Mesendoderm (in vitro differentiated cells): ENCODE measurements at regions not wholly inside any gene's neighbourhood (a gene's known extent, or its start where the extent isn't known, plus 50 kb on each side); places are given as distances from the start of the nearest gene placed in this dataset.
"Not testable (repeated sequence)": the region's sequence is repeated elsewhere in the genome, so short reads cannot be mapped to it uniquely, and the experiment has no call there.

Experiments used
- DNase-seq: peaks from one replicate; pipeline ENCODE4 v3.0.0; 2013
- H2AK5ac ChIP-seq: 2 replicates; pipeline ENCODE4 v1.6.1; 2013; ENCODE audit warnings: low read length, inconsistent platforms
- H2BK120ac ChIP-seq: 2 replicates; pipeline ENCODE4 v1.6.1; 2013; ENCODE audit warnings: low read depth, mild to moderate bottlenecking, low read length, moderate library complexity, mixed read lengths
- H2BK15ac ChIP-seq: replicated peaks from 2 replicates; pipeline ENCODE4 v1.6.1; 2013; ENCODE audit warnings: low read depth, mild to moderate bottlenecking, moderate library complexity
- H2BK5ac ChIP-seq: 2 replicates; pipeline ENCODE4 v1.6.1; 2013; ENCODE audit warnings: low read length, inconsistent platforms
- H3K18ac ChIP-seq: 2 replicates; pipeline ENCODE4 v1.6.1; 2013; ENCODE audit warnings: mild to moderate bottlenecking, low read length, mixed read lengths
- H3K23ac ChIP-seq: one replicate; pipeline ENCODE4 v1.6.1; 2013; ENCODE audit warnings: low read length
- H3K27ac ChIP-seq: 2 replicates; pipeline ENCODE4 v1.5.1; 2013; ENCODE audit warnings: low read depth, mild to moderate bottlenecking, inconsistent platforms, low read length, moderate library complexity
- H3K27me3 ChIP-seq: 2 replicates; pipeline ENCODE4 v1.6.1; 2013; ENCODE audit warnings: low read length, control low read depth, mild to moderate bottlenecking, inconsistent platforms; ENCODE audit not compliant: insufficient read depth, poor library complexity
- H3K36me3 ChIP-seq: 2 replicates; pipeline ENCODE4 v1.6.1; 2013; ENCODE audit warnings: low read length, inconsistent platforms; ENCODE audit not compliant: control insufficient read depth, insufficient read depth
- H3K4ac ChIP-seq: one replicate; pipeline ENCODE4 v1.6.1; 2013; ENCODE audit warnings: low read depth, mild to moderate bottlenecking, low read length, moderate library complexity
- H3K4me1 ChIP-seq: 2 replicates; pipeline ENCODE4 v1.6.1; 2013; ENCODE audit warnings: low read depth, low read length, inconsistent platforms; ENCODE audit not compliant: control insufficient read depth
- H3K4me2 ChIP-seq: 2 replicates; pipeline ENCODE4 v1.6.1; 2013; ENCODE audit warnings: low read length
- H3K4me3 ChIP-seq: 2 replicates; pipeline ENCODE4 v1.5.1; 2013; ENCODE audit warnings: mild to moderate bottlenecking, low read length
- H3K56ac ChIP-seq: one replicate; pipeline ENCODE4 v1.6.1; 2013; ENCODE audit warnings: low read length
- H3K79me1 ChIP-seq: 2 replicates; pipeline ENCODE4 v1.6.1; 2013; ENCODE audit warnings: low read length, inconsistent platforms
- H3K79me2 ChIP-seq: 2 replicates; pipeline ENCODE4 v1.6.1; 2013; ENCODE audit warnings: mild to moderate bottlenecking, low read length; ENCODE audit not compliant: control insufficient read depth, insufficient read depth
- H3K9ac ChIP-seq: 2 replicates; pipeline ENCODE4 v1.6.1; 2013; ENCODE audit warnings: low read length, inconsistent platforms
- H4K5ac ChIP-seq: one replicate; pipeline ENCODE4 v1.6.1; 2013; ENCODE audit warnings: low read length
- H4K8ac ChIP-seq: one replicate; pipeline ENCODE4 v1.6.1; 2013; ENCODE audit warnings: low read depth, mild to moderate bottlenecking, control low read depth, low read length, moderate library complexity
- WGBS: extraction: QIAGEN DNeasy Blood & Tissue Kit; methylation state at CpG from one replicate; pipeline ENCODE4 v1.1.7; 2013; ENCODE audit warnings: low lambda C conversion rate, missing lambda C conversion rate; ENCODE audit not compliant: insufficient coverage; ENCODE audit errors: extremely low coverage; 5-methylcytosine and 5-hydroxymethylcytosine counted together

GRCh38 chr15:62867844-62868243 is 174.7 kb upstream of the TPM1 start:
- no peak overlapping the region for H2BK15ac ChIP-seq
- no peak for DNase-seq
- H3K4me1 ChIP-seq, result no peaks in the 10 kb centered on the region
- no peak overlapping the region for H3K4me3 ChIP-seq
- H3K9ac ChIP-seq, result no peak overlapping the region
- no peaks in the 10 kb centered on the region for H3K79me2 ChIP-seq
- no peak overlapping the region for H3K27ac ChIP-seq
- no peak overlapping the region for H4K8ac ChIP-seq
- WGBS, result no CpG with 5 or more reads among the region's 4 CpGs
- H3K56ac ChIP-seq, result no peak overlapping the region
- no peaks in the 10 kb centered on the region for H3K36me3 ChIP-seq
- H3K4me2 ChIP-seq, result no peak overlapping the region
- no peak overlapping the region for H3K18ac ChIP-seq
- H2BK5ac ChIP-seq, result no peak overlapping the region
- H3K23ac ChIP-seq, result no peak overlapping the region
- H2BK120ac ChIP-seq, result no peak overlapping the region
- no peaks in the 10 kb centered on the region for H3K27me3 ChIP-seq
- H4K5ac ChIP-seq, result no peak overlapping the region
- H3K79me1 ChIP-seq, result no peaks in the 10 kb centered on the region
- H3K4ac ChIP-seq, result no peak overlapping the region
- no peak overlapping the region for H2AK5ac ChIP-seq

DNA sequence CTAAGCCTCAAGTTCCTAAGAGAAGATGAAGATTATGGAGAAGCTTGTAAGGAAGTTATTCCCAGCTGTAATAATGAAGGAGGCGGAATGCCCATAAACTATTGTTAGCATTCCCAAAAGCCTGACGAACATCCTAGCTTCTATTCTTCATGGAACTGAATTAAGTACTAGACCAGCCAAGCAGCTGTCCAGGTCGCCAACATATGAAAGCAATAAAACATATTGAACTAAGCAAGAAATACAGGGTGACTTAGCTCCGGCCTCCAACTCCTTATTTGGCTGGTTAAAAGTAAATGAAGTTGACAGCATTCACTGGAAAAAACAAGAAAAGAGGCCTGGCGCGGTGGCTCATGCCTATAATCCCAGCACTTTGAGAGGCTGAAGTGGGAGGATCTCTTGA is 174.0 kb upstream of the TPM1 start:
- Histone ChIP-seq H3K36me3 (no peaks in the 10 kb centered on the region), H3K79me1 (no peaks in the 10 kb centered on the region), H3K56ac (no peak overlapping the region), H2BK5ac (no peak overlapping the region), H2BK120ac (no peak overlapping the region), H3K9ac (no peak overlapping the region), H3K79me2 (no peaks in the 10 kb centered on the region), H3K27me3 (no peaks in the 10 kb centered on the region), H2BK15ac (no peak overlapping the region), H3K23ac (no peak overlapping the region), H3K4me1 (no peaks in the 10 kb centered on the region), H4K8ac (no peak overlapping the region), H4K5ac (no peak overlapping the region), H3K4ac (no peak overlapping the region), H3K4me3 (no peak overlapping the region), H3K18ac (no peak overlapping the region), H3K27ac (no peak overlapping the region), H2AK5ac (no peak overlapping the region), H3K4me2 (no peak overlapping the region)
- no CpG with 5 or more reads among the region's 6 CpGs for WGBS
- no peak for DNase-seq

DNA sequence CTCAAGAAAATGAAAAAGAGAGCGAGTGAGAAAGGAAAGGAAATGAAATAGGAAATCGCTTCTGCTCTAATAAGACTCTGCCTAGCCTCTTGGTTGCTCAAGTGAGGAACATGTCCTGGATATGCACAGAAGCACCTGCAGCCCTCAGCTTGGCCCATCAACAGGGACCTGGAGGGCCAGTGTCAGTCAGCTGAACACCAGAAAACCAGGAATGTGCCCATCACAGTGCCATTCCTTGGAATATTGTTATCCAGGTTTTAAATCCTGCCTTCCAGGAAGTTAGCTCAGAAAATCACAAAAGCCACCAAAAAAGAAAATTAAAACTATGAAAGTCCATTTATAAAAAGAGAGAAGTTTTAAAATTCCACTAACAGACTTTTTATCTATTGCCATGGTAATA is 173.4 kb upstream of the TPM1 start:
- Histone ChIP-seq H4K8ac (no peak overlapping the region), H3K23ac (no peak overlapping the region), H2BK5ac (no peak overlapping the region), H3K56ac (no peak overlapping the region), H3K4me2 (no peak overlapping the region), H3K4ac (no peak overlapping the region), H2BK120ac (no peak overlapping the region), H3K4me3 (no peak overlapping the region), H3K9ac (no peak overlapping the region), H3K27ac (no peak overlapping the region), H4K5ac (no peak overlapping the region), H3K36me3 (no peaks in the 10 kb centered on the region), H3K4me1 (no peaks in the 10 kb centered on the region), H3K79me1 (no peaks in the 10 kb centered on the region), H3K27me3 (no peaks in the 10 kb centered on the region), H2AK5ac (no peak overlapping the region), H3K18ac (no peak overlapping the region), H3K79me2 (no peaks in the 10 kb centered on the region), H2BK15ac (no peak overlapping the region)
- no CpG with 5 or more reads among the region's 2 CpGs for WGBS
- no peak for DNase-seq

- Histone ChIP-seq H3K36me3 (no peaks in the 10 kb centered on the region), H3K18ac (no peak overlapping the region), H3K27ac (no peak overlapping the region), H2BK5ac (no peak overlapping the region), H3K4me3 (no peak overlapping the region), H4K5ac (no peak overlapping the region), H3K79me2 (no peaks in the 10 kb centered on the region), H3K9ac (no peak overlapping the region), H2BK15ac (no peak overlapping the region), H3K4me1 (no peaks in the 10 kb centered on the region), H3K27me3 (no peaks in the 10 kb centered on the region), H3K79me1 (no peaks in the 10 kb centered on the region), H4K8ac (no peak overlapping the region), H3K4ac (no peak overlapping the region), H3K23ac (no peak overlapping the region), H2AK5ac (no peak overlapping the region), H2BK120ac (no peak overlapping the region), H3K4me2 (no peak overlapping the region), H3K56ac (no peak overlapping the region)
- DNase-seq, result no peak
- WGBS, result no CpG with 5 or more reads among the region's 2 CpGs
These were observed 172.3 kb upstream of the TPM1 start for GRCh38 chr15:62870216-62870615.

- H3K4ac ChIP-seq, H2BK5ac ChIP-seq, H3K27me3 ChIP-seq, H4K8ac ChIP-seq, H3K9ac ChIP-seq, H3K23ac ChIP-seq, H3K36me3 ChIP-seq, H2BK15ac ChIP-seq, H2AK5ac ChIP-seq, H3K27ac ChIP-seq, H4K5ac ChIP-seq, H3K18ac ChIP-seq, H3K79me1 ChIP-seq, DNase-seq, H3K79me2 ChIP-seq, H3K56ac ChIP-seq, H3K4me2 ChIP-seq, H3K4me3 ChIP-seq, H3K4me1 ChIP-seq, H2BK120ac ChIP-seq: not testable (repeated sequence)
- WGBS, result no CpG with 5 or more reads among the region's 3 CpGs
These were observed 171.8 kb upstream of the TPM1 start for GRCh38 chr15:62870701-62871100.

- no peak overlapping the region for H3K23ac ChIP-seq
- no peak overlapping the region for H3K4me3 ChIP-seq
- H3K56ac ChIP-seq, result no peak overlapping the region
- no peak overlapping the region for H3K18ac ChIP-seq
- H2BK5ac ChIP-seq, result no peak overlapping the region
- H3K4me1 ChIP-seq, result no peaks in the 10 kb centered on the region
- no peak overlapping the region for H2BK15ac ChIP-seq
- no peak overlapping the region for H4K8ac ChIP-seq
- H3K9ac ChIP-seq, result no peak overlapping the region
- H3K27me3 ChIP-seq, result no peaks in the 10 kb centered on the region
- no peak overlapping the region for H3K4ac ChIP-seq
- no peak for DNase-seq
- H2BK120ac ChIP-seq, result no peak overlapping the region
- H3K4me2 ChIP-seq, result no peak overlapping the region
- H3K36me3 ChIP-seq, result no peaks in the 10 kb centered on the region
- H3K79me1 ChIP-seq, result no peaks in the 10 kb centered on the region
- WGBS, result no CpG with 5 or more reads among the region's 5 CpGs
- no peak overlapping the region for H2AK5ac ChIP-seq
- no peak overlapping the region for H4K5ac ChIP-seq
- no peak overlapping the region for H3K27ac ChIP-seq
- no peaks in the 10 kb centered on the region for H3K79me2 ChIP-seq
These were observed 169.3 kb upstream of the TPM1 start for GRCh38 chr15:62873203-62873602.
